ENCODE measurements at regions not wholly inside any gene's neighbourhood (a gene's known extent, or its start where the extent isn't known, plus 50 kb on each side); places are given as distances from the start of the nearest gene placed in this dataset.

DNA sequence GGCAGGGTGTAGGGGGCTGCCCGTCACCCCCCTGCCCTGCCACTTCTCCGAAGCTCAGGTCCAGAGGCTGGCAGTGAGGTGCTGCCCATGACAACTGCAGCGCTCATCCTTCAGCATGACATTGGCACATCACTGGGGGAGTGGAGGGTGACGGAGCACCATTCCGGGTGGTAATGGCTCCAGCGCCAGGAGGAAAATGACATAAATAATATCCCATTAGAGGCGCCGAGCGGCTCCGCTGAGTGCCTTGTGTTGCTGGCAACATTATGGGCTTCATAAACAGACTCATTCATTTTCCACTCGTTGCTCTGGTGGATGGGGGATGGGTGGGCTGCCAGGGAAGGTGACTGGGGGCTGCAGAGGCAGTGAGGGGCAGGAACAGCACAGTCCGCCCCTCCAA lies 56.9 kb upstream of the CTNNBL1 start:
- Histone ChIP-seq H3K27me3 (ENCODE audit: control insufficient read depth, insufficient read depth, low read length) (peaks cover 10% of the 10 kb centered on the region), H3K9me3 (ENCODE audit: control insufficient read depth, insufficient read depth, low read depth, low read length) (peaks cover 9% of the 10 kb centered on the region; the same call in 1 of the 2 replicates), H3K4me3 (ENCODE audit: low read depth in 2 of 2, low read length in 2 of 2) (no peak overlapping the region), H3K27ac (ENCODE audit: low read length) (no peak overlapping the region), H3K4me1 (ENCODE audit: control insufficient read depth, insufficient read depth, low read length) (no peaks in the 10 kb centered on the region), H3K36me3 (ENCODE audit: control insufficient read depth, insufficient read depth, low read length) (no peaks in the 10 kb centered on the region)
- ChIA-PET CTCF (no interaction called here), POLR2A (no interaction called here)
- no TSS peak for BruUV-seq (replicated peaks)
- TF ChIP-seq SIN3A (IDR thresholded peaks at IDR 0.05; ENCODE audit: borderline replicate concordance, insufficient read depth, low read depth, low read length), result no peak
- TF ChIP-seq, protein P1, sequence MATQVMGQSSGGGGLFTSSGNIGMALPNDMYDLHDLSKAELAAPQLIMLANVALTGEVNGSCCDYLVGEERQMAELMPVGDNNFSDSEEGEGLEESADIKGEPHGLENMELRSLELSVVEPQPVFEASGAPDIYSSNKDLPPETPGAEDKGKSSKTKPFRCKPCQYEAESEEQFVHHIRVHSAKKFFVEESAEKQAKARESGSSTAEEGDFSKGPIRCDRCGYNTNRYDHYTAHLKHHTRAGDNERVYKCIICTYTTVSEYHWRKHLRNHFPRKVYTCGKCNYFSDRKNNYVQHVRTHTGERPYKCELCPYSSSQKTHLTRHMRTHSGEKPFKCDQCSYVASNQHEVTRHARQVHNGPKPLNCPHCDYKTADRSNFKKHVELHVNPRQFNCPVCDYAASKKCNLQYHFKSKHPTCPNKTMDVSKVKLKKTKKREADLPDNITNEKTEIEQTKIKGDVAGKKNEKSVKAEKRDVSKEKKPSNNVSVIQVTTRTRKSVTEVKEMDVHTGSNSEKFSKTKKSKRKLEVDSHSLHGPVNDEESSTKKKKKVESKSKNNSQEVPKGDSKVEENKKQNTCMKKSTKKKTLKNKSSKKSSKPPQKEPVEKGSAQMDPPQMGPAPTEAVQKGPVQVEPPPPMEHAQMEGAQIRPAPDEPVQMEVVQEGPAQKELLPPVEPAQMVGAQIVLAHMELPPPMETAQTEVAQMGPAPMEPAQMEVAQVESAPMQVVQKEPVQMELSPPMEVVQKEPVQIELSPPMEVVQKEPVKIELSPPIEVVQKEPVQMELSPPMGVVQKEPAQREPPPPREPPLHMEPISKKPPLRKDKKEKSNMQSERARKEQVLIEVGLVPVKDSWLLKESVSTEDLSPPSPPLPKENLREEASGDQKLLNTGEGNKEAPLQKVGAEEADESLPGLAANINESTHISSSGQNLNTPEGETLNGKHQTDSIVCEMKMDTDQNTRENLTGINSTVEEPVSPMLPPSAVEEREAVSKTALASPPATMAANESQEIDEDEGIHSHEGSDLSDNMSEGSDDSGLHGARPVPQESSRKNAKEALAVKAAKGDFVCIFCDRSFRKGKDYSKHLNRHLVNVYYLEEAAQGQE (IDR thresholded peaks at IDR 0.05; ENCODE audit: insufficient read depth in 1 of 2, low read depth in 2 of 2, low read length in 1 of 2), result no peak
- TF ChIP-seq POLR2AphosphoS5 (IDR thresholded peaks at IDR 0.05; ENCODE audit: low read depth, low read length), result no peak
- TF ChIP-seq, protein P2, sequence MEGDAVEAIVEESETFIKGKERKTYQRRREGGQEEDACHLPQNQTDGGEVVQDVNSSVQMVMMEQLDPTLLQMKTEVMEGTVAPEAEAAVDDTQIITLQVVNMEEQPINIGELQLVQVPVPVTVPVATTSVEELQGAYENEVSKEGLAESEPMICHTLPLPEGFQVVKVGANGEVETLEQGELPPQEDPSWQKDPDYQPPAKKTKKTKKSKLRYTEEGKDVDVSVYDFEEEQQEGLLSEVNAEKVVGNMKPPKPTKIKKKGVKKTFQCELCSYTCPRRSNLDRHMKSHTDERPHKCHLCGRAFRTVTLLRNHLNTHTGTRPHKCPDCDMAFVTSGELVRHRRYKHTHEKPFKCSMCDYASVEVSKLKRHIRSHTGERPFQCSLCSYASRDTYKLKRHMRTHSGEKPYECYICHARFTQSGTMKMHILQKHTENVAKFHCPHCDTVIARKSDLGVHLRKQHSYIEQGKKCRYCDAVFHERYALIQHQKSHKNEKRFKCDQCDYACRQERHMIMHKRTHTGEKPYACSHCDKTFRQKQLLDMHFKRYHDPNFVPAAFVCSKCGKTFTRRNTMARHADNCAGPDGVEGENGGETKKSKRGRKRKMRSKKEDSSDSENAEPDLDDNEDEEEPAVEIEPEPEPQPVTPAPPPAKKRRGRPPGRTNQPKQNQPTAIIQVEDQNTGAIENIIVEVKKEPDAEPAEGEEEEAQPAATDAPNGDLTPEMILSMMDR (IDR thresholded peaks at IDR 0.05), result no peak
- no peak for TF ChIP-seq TCF7L2 (IDR thresholded peaks at IDR 0.05; ENCODE audit: low read depth, low read length)
- no peak for ATAC-seq
- in situ Hi-C loops (cut with HindIII; ENCODE audit: low pct_unique_long_range_greater_than_20kb, low sequenced_read_pairs), result no loop called here
- DNase-seq (ENCODE audit: low read depth, low spot score), result no peak
- intact Hi-C loops (cut with micrococcal nuclease; ENCODE audit: unreplicated experiment), result no loop called here

DNA sequence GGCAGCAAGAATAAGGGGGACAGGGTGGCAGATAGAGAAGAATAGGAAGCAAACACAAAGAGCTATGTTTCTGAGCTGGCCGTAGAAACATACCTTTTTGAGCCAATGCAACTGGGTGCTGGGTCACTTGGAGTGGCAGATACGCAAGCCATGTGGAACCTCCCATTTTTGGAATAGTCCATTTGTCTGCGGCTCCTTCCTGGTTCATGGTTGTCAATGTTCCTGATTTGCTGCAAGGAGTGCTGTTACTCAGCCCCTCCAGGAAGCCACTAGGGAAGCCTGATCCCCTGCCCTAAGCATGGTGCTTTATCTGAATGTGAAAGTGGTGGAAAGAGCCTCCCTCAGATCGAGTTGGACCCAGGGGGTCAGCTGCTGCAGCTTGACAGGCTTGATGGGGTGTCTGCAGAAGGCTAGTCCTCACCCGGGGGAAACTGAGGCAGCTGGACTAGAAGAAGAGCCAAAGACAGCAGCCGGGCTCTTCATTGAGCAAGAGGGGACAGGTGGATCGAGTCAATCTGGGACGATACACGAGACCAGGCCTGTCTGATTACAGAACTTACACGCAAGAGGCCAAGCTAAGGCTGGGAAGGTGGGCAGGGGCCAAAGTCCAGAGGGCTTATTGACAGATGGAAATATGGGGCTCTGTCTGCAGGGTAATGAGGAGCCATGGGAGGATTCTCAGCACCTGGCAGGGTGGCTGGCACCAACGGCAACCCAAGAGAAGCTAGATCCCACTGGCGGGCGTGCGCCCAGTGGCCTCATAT lies 57.4 kb upstream of the CTNNBL1 start:
- H3K36me3 ChIP-seq (ENCODE audit: control insufficient read depth, insufficient read depth, low read length), result no peaks in the 10 kb centered on the region
- TF ChIP-seq, protein P1 (IDR thresholded peaks at IDR 0.05; ENCODE audit: insufficient read depth in 1 of 2, low read depth in 2 of 2, low read length in 1 of 2), result no peak
- TF ChIP-seq SIN3A (IDR thresholded peaks at IDR 0.05; ENCODE audit: borderline replicate concordance, insufficient read depth, low read depth, low read length), result no peak
- no peak for TF ChIP-seq POLR2AphosphoS5 (IDR thresholded peaks at IDR 0.05; ENCODE audit: low read depth, low read length)
- no peak for TF ChIP-seq TCF7L2 (IDR thresholded peaks at IDR 0.05; ENCODE audit: low read depth, low read length)
- TF ChIP-seq, protein P2 (IDR thresholded peaks at IDR 0.05), result no peak
- in situ Hi-C loops (cut with HindIII; ENCODE audit: low pct_unique_long_range_greater_than_20kb, low sequenced_read_pairs) (no loop called here), intact Hi-C loops (cut with micrococcal nuclease; ENCODE audit: unreplicated experiment) (no loop called here)
- no peak overlapping the region for H3K4me3 ChIP-seq (ENCODE audit: low read depth in 2 of 2, low read length in 2 of 2)
- POLR2A ChIA-PET, result no interaction called here
- DNase-seq (ENCODE audit: low read depth, low spot score), result no peak
- H3K4me1 ChIP-seq (ENCODE audit: control insufficient read depth, insufficient read depth, low read length), result no peaks in the 10 kb centered on the region
- CTCF ChIA-PET, result no interaction called here
- peaks cover 5% of the 10 kb centered on the region for H3K27me3 ChIP-seq (ENCODE audit: control insufficient read depth, insufficient read depth, low read length)
- H3K9me3 ChIP-seq (ENCODE audit: control insufficient read depth, insufficient read depth, low read depth, low read length), result peaks cover 9% of the 10 kb centered on the region; the same call in 1 of the 2 replicates
- ATAC-seq, result no peak
- no TSS peak for BruUV-seq (replicated peaks)
- H3K27ac ChIP-seq (ENCODE audit: low read length), result no peak overlapping the region
